HK-2 (cell line): ENCODE measurements at regions not wholly inside any gene's neighbourhood (a gene's known extent, or its start where the extent isn't known, plus 50 kb on each side); places are given as distances from the start of the nearest gene placed in this dataset.
A peak's percentile ranks its signal among the peaks of the same experiment; 100 is the strongest.

Experiments used
- DNase-seq: peaks from one replicate; pipeline ENCODE4 v3.0.0-alpha.2; 2018; ENCODE audit not compliant: unreplicated experiment

- DNase-seq = no peak
Observed at GRCh38 chr3:59580996-59581395, 531.2 kb upstream of the CFAP20DC start.

- DNase-seq = no peak
Observed at GRCh38 chr3:59580499-59580898, 530.7 kb upstream of the CFAP20DC start.

- no peak for DNase-seq
Observed at GRCh38 chr3:59578129-59578528, 528.3 kb upstream of the CFAP20DC start.

- DNase-seq = no peak
Observed at GRCh38 chr3:59576606-59577005, 526.8 kb upstream of the CFAP20DC start.

GRCh38 chr3:59575113-59576001 lies 525.5 kb upstream of the CFAP20DC start:
- DNase-seq = peak; percentile 69

- no peak for DNase-seq
Observed at GRCh38 chr3:59573911-59574310, 524.1 kb upstream of the CFAP20DC start.

GRCh38 chr3:59572106-59572505 lies 522.3 kb upstream of the CFAP20DC start:
- DNase-seq = no peak

GRCh38 chr3:59570806-59571205 lies 521.0 kb upstream of the CFAP20DC start:
- DNase-seq = no peak

GRCh38 chr3:59567661-59568060 lies 517.8 kb upstream of the CFAP20DC start:
- no peak for DNase-seq

GRCh38 chr3:59566481-59566975 lies 516.7 kb upstream of the CFAP20DC start:
- DNase-seq = no peak

GRCh38 chr3:59565125-59565524 lies 515.3 kb upstream of the CFAP20DC start:
- no peak for DNase-seq

- DNase-seq = no peak
Observed at GRCh38 chr3:59563966-59564365, 514.1 kb upstream of the CFAP20DC start.

- DNase-seq = no peak
Observed at GRCh38 chr3:59563072-59563605, 513.3 kb upstream of the CFAP20DC start.

- DNase-seq = peak; percentile 18
Observed at GRCh38 chr3:59559721-59560435, 510.1 kb upstream of the CFAP20DC start.

- DNase-seq = no peak
Observed at GRCh38 chr3:59558906-59559720, 509.3 kb upstream of the CFAP20DC start.

- no peak for DNase-seq
Observed at GRCh38 chr3:59555593-59556315, 505.9 kb upstream of the CFAP20DC start.

- DNase-seq = no peak
Observed at GRCh38 chr3:59553076-59553475, 503.3 kb upstream of the CFAP20DC start.

GRCh38 chr3:59551834-59552233 lies 502.0 kb upstream of the CFAP20DC start:
- DNase-seq = no peak

GRCh38 chr3:59549962-59550361 lies 500.1 kb upstream of the CFAP20DC start:
- no peak for DNase-seq

GRCh38 chr3:59547874-59548273 lies 498.0 kb upstream of the CFAP20DC start:
- DNase-seq = no peak

GRCh38 chr3:59546522-59546921 lies 496.7 kb upstream of the CFAP20DC start:
- no peak for DNase-seq
